GM21576 (cell line): ENCODE measurements at regions not wholly inside any gene's neighbourhood (a gene's known extent, or its start where the extent isn't known, plus 50 kb on each side); places are given as distances from the start of the nearest gene placed in this dataset.
"Not testable (repeated sequence)": the region's sequence is repeated elsewhere in the genome, so short reads cannot be mapped to it uniquely, and the experiment has no call there.

Experiments used
- ATAC-seq: cut with Tn5 transposase; IDR thresholded peaks from one replicate; pipeline ENCODE4 v1.9.1; 2021; ENCODE audit warnings: mild to moderate bottlenecking, moderate library complexity; ENCODE audit not compliant: unreplicated experiment

- no peak for ATAC-seq
Observed at GRCh38 chrX:26908218-26908617, 554.9 kb downstream of the PPP4R3C start.

- ATAC-seq = no peak
Observed at GRCh38 chrX:26889574-26889973, 573.6 kb downstream of the PPP4R3C start.

- no peak for ATAC-seq
Observed at GRCh38 chrX:26873736-26874135, 589.4 kb downstream of the PPP4R3C start.

GRCh38 chrX:26871967-26872366 lies 591.2 kb downstream of the PPP4R3C start:
- ATAC-seq = no peak

- no peak for ATAC-seq
Observed at GRCh38 chrX:26851981-26852380, 611.2 kb downstream of the PPP4R3C start.

- ATAC-seq = no peak
Observed at GRCh38 chrX:26848511-26848910, 614.6 kb downstream of the PPP4R3C start.

- no peak for ATAC-seq
Observed at GRCh38 chrX:26845056-26845455, 618.1 kb downstream of the PPP4R3C start.

- ATAC-seq = no peak
Observed at GRCh38 chrX:26822448-26822847, 606.5 kb downstream of the MAGEB5 start.

GRCh38 chrX:26789751-26790150 lies 573.8 kb downstream of the MAGEB5 start:
- ATAC-seq = no peak

- no peak for ATAC-seq
Observed at GRCh38 chrX:26788402-26788998, 572.5 kb downstream of the MAGEB5 start.

- peak; percentile 80 for ATAC-seq
Observed at GRCh38 chrX:26783512-26784225, 567.7 kb downstream of the MAGEB5 start.

- no peak for ATAC-seq
Observed at GRCh38 chrX:26778320-26778888, 562.4 kb downstream of the MAGEB5 start.

GRCh38 chrX:26762253-26762652 lies 546.3 kb downstream of the MAGEB5 start:
- no peak for ATAC-seq

- not testable (repeated sequence) for ATAC-seq
Observed at GRCh38 chrX:26755760-26756159, 539.8 kb downstream of the MAGEB5 start.

- ATAC-seq = no peak
Observed at GRCh38 chrX:26747877-26748276, 531.9 kb downstream of the MAGEB5 start.

- ATAC-seq = no peak
Observed at GRCh38 chrX:26722666-26723428, 506.9 kb downstream of the MAGEB5 start.

GRCh38 chrX:26672571-26672970 lies 456.6 kb downstream of the MAGEB5 start:
- no peak for ATAC-seq

GRCh38 chrX:26670521-26670920 lies 454.6 kb downstream of the MAGEB5 start:
- no peak for ATAC-seq

GRCh38 chrX:26664919-26665318 lies 448.9 kb downstream of the MAGEB5 start:
- no peak for ATAC-seq

- no peak for ATAC-seq
Observed at GRCh38 chrX:26653050-26653449, 437.1 kb downstream of the MAGEB5 start.

GRCh38 chrX:26651755-26652154 lies 435.8 kb downstream of the MAGEB5 start:
- no peak for ATAC-seq

- no peak for ATAC-seq
Observed at GRCh38 chrX:26649534-26649933, 433.6 kb downstream of the MAGEB5 start.
